Loucy (cell line): ENCODE measurements at regions not wholly inside any gene's neighbourhood (a gene's known extent, or its start where the extent isn't known, plus 50 kb on each side); places are given as distances from the start of the nearest gene placed in this dataset.

Experiments
- EZH2phosphoT487 ChIP-seq: fragments of 200-600 bp; IDR thresholded peaks from 2 replicates; pipeline ENCODE4 v1.6.1; 2018; ENCODE audit warnings: antibody characterized with exemption, mild to moderate bottlenecking, moderate library complexity, borderline replicate concordance
- TF ChIP-seq, protein P1 (sequence below): fragments of 200-600 bp; sonication (generic); conservative IDR thresholded peaks from 2 replicates; pipeline ENCODE4 v1.5.1; 2014; ENCODE audit warnings: mild to moderate bottlenecking, antibody characterized with exemption, low read length

DNA sequence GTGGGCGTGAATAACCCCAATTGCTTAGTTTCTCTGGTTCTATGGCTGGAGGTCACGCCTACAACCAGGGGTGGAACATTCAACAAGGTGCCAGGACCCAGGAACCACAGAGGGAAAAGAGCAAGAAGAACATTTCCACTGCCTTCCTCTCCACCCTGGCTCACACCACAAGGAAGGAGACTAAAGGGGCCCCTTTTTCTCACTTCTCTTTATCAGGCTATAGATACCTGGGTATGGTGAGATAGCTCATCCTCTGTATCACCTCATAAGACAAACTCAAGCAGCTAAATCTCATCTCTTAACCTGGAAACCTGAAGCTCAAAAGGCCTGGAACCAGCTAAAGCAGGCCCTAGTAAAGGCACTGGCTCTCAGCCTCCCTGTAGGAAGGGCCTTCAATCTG, 438.8 kb upstream of the OLFM3 start:
- TF ChIP-seq, protein P1, sequence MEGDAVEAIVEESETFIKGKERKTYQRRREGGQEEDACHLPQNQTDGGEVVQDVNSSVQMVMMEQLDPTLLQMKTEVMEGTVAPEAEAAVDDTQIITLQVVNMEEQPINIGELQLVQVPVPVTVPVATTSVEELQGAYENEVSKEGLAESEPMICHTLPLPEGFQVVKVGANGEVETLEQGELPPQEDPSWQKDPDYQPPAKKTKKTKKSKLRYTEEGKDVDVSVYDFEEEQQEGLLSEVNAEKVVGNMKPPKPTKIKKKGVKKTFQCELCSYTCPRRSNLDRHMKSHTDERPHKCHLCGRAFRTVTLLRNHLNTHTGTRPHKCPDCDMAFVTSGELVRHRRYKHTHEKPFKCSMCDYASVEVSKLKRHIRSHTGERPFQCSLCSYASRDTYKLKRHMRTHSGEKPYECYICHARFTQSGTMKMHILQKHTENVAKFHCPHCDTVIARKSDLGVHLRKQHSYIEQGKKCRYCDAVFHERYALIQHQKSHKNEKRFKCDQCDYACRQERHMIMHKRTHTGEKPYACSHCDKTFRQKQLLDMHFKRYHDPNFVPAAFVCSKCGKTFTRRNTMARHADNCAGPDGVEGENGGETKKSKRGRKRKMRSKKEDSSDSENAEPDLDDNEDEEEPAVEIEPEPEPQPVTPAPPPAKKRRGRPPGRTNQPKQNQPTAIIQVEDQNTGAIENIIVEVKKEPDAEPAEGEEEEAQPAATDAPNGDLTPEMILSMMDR = no peak
- TF ChIP-seq EZH2phosphoT487 = no peak
